Mesenchymal stem cell (in vitro differentiated cells and primary cell): ENCODE measurements at regions not wholly inside any gene's neighbourhood (a gene's known extent, or its start where the extent isn't known, plus 50 kb on each side); places are given as distances from the start of the nearest gene placed in this dataset.

Source experiments
- DNase-seq: peaks from one replicate; pipeline ENCODE4 v3.0.0-alpha.2; 2013
- H2AFZ ChIP-seq: one replicate; pipeline ENCODE4 v1.6.1; 2013; ENCODE audit warnings: low read depth, mild to moderate bottlenecking, control low read depth, inconsistent platforms, low read length, moderate library complexity
- H2AK5ac ChIP-seq: 2 replicates; pipeline ENCODE4 v1.6.1; 2013; ENCODE audit warnings: low read length, moderate library complexity, mild to moderate bottlenecking, inconsistent platforms; ENCODE audit not compliant: severe bottlenecking
- H2BK120ac ChIP-seq: one replicate; pipeline ENCODE4 v1.6.1; 2013; ENCODE audit warnings: low read depth, mild to moderate bottlenecking, inconsistent platforms, low read length, moderate library complexity
- H2BK12ac ChIP-seq, 2 experiments: one replicate each; pipeline ENCODE4 v1.6.1; 2013; ENCODE audit warnings: inconsistent platforms in 2 of 2, low read length in 2 of 2, mild to moderate bottlenecking in 2 of 2, moderate library complexity in 2 of 2, control low read depth in 1 of 2
- H2BK15ac ChIP-seq: one replicate; pipeline ENCODE4 v1.6.1; 2013; ENCODE audit warnings: mild to moderate bottlenecking, low read depth, inconsistent platforms; ENCODE audit not compliant: poor library complexity, severe bottlenecking
- H2BK5ac ChIP-seq: 2 replicates; pipeline ENCODE4 v1.6.1; 2013; ENCODE audit warnings: low read depth, mild to moderate bottlenecking, low read length, control low read depth, inconsistent platforms; ENCODE audit not compliant: poor library complexity, severe bottlenecking
- H3K14ac ChIP-seq, 2 experiments: one replicate each; pipeline ENCODE4 v1.6.1; 2013; ENCODE audit warnings: inconsistent platforms in 2 of 2, low read length in 2 of 2, control low read depth in 1 of 2, mild to moderate bottlenecking in 1 of 2, moderate library complexity in 1 of 2
- H3K18ac ChIP-seq, 2 experiments: one replicate each; pipeline ENCODE4 v1.6.1; 2013; ENCODE audit warnings: inconsistent platforms in 2 of 2, low read length in 2 of 2, control low read depth in 1 of 2, low read depth in 1 of 2, mild to moderate bottlenecking in 1 of 2
- H3K23ac ChIP-seq, 2 experiments: one replicate each; pipeline ENCODE4 v1.6.1; 2013; ENCODE audit warnings: inconsistent platforms in 2 of 2, low read length in 2 of 2, mild to moderate bottlenecking in 2 of 2, moderate library complexity in 2 of 2, control low read depth in 1 of 2
- H3K27ac ChIP-seq: 2 replicates; pipeline ENCODE4 v1.5.1; 2013; ENCODE audit warnings: mild to moderate bottlenecking, moderate library complexity, low read length, control low read depth, inconsistent platforms; ENCODE audit not compliant: poor library complexity, severe bottlenecking
- H3K27me3 ChIP-seq, 2 experiments: 2 replicates each; pipeline versions ENCODE4 v1.6.1 to v1.7.0; 2013; ENCODE audit warnings: low read length in 2 of 2, mild to moderate bottlenecking in 2 of 2, moderate library complexity in 2 of 2, control low read depth in 1 of 2, inconsistent platforms in 1 of 2; ENCODE audit not compliant: control insufficient read depth in 1 of 2, insufficient read depth in 1 of 2
- H3K36me3 ChIP-seq, 2 experiments: 2 replicates each; pipeline versions ENCODE4 v1.6.1 to v1.7.0; 2013; ENCODE audit warnings: low read length in 2 of 2, control low read depth in 1 of 2, inconsistent platforms in 1 of 2, low read depth in 1 of 2, mild to moderate bottlenecking in 1 of 2; ENCODE audit not compliant: insufficient read depth in 2 of 2, control insufficient read depth in 1 of 2
- H3K4ac ChIP-seq, 2 experiments: one replicate each; pipeline ENCODE4 v1.6.1; 2013; ENCODE audit warnings: inconsistent platforms in 2 of 2, low read length in 2 of 2, mild to moderate bottlenecking in 2 of 2, moderate library complexity in 2 of 2, control low read depth in 1 of 2, low read depth in 1 of 2
- H3K4me1 ChIP-seq: 2 replicates; pipeline ENCODE4 v1.6.1; 2013; ENCODE audit warnings: low read depth, low read length, control low read depth; ENCODE audit not compliant: control insufficient read depth, insufficient read depth
- H3K4me2 ChIP-seq: 2 replicates; pipeline ENCODE4 v1.6.1; 2013; ENCODE audit warnings: low read length, mild to moderate bottlenecking, inconsistent platforms; ENCODE audit not compliant: poor library complexity, severe bottlenecking
- H3K4me3 ChIP-seq, 2 experiments: 2 replicates each; pipeline versions ENCODE4 v1.5.1 to v1.7.0; 2013; ENCODE audit warnings: low read length in 2 of 2, mild to moderate bottlenecking in 2 of 2, control low read depth in 1 of 2, low read depth in 1 of 2; ENCODE audit not compliant: insufficient read depth in 1 of 2
- H3K79me1 ChIP-seq: replicated peaks from 2 replicates; pipeline ENCODE4 v1.6.1; 2013; ENCODE audit warnings: mild to moderate bottlenecking, control low read depth, low read length, inconsistent platforms; ENCODE audit not compliant: poor library complexity, severe bottlenecking
- H3K9ac ChIP-seq: 2 replicates; pipeline ENCODE4 v1.7.0; 2013; ENCODE audit warnings: mild to moderate bottlenecking, low read length, moderate library complexity
- H3K9me3 ChIP-seq: 2 replicates; pipeline ENCODE4 v1.7.0; 2013; ENCODE audit warnings: mild to moderate bottlenecking, low read length; ENCODE audit not compliant: control insufficient read depth
- H4K8ac ChIP-seq: one replicate; pipeline ENCODE4 v1.6.1; 2013; ENCODE audit warnings: inconsistent platforms, mild to moderate bottlenecking, low read length, moderate library complexity
- H4K91ac ChIP-seq: one replicate; pipeline ENCODE4 v1.6.1; 2013; ENCODE audit warnings: mild to moderate bottlenecking, low read length, inconsistent platforms
- WGBS: methylation state at CpG from one replicate; pipeline ENCODE4 v1.1.7; 2013; ENCODE audit warnings: mixed read lengths; 5-methylcytosine and 5-hydroxymethylcytosine counted together

- no peak overlapping the region for H3K27ac ChIP-seq
- H2AK5ac ChIP-seq: no peak overlapping the region
- no peak for DNase-seq
- H4K91ac ChIP-seq: no peak overlapping the region
- H2AFZ ChIP-seq: no peak overlapping the region
- H3K18ac ChIP-seq: no peak overlapping the region
- H3K23ac ChIP-seq: no peak overlapping the region
- H2BK5ac ChIP-seq: no peak overlapping the region
- H2BK15ac ChIP-seq: no peak overlapping the region
- H3K9ac ChIP-seq: no peak overlapping the region
- no peaks in the 10 kb centered on the region for H3K4me1 ChIP-seq
- no peak overlapping the region for H3K4me2 ChIP-seq
- no peaks in the 10 kb centered on the region for H3K36me3 ChIP-seq
- H2BK12ac ChIP-seq: no peak overlapping the region
- WGBS: 77% methylated on average over 24 of the region's 24 CpGs
- no peak overlapping the region for H2BK120ac ChIP-seq
- no peak overlapping the region for H3K4ac ChIP-seq
- H3K9me3 ChIP-seq: no peaks in the 10 kb centered on the region
- no peak overlapping the region for H3K4me3 ChIP-seq
- peaks cover under 1 to 86% of the 10 kb centered on the region in 2 experiments for H3K27me3 ChIP-seq
- H4K8ac ChIP-seq: no peak overlapping the region
- no peak overlapping the region for H3K14ac ChIP-seq
- H3K79me1 ChIP-seq: no peaks in the 10 kb centered on the region
Measured at GRCh38 chr4:3827616-3828492, 61.7 kb downstream of the ADRA2C start.

GRCh38 chr4:3828546-3828945 is 62.4 kb downstream of the ADRA2C start:
- Histone ChIP-seq H3K9ac (no peak overlapping the region), H4K8ac (no peak overlapping the region), H3K79me1 (no peaks in the 10 kb centered on the region), H2AFZ (no peak overlapping the region), H3K23ac (no peak overlapping the region), H3K9me3 (no peaks in the 10 kb centered on the region), H3K14ac (no peak overlapping the region), H2AK5ac (no peak overlapping the region), H2BK120ac (no peak overlapping the region), H3K27me3 (peaks cover 0 to 88% of the 10 kb centered on the region in 2 experiments), H2BK15ac (no peak overlapping the region), H4K91ac (no peak overlapping the region), H3K4ac (no peak overlapping the region), H3K4me1 (no peaks in the 10 kb centered on the region), H3K18ac (no peak overlapping the region), H2BK5ac (no peak overlapping the region), H3K36me3 (no peaks in the 10 kb centered on the region), H3K4me2 (no peak overlapping the region), H2BK12ac (no peak overlapping the region), H3K4me3 (no peak overlapping the region), H3K27ac (no peak overlapping the region)
- 86% methylated on average over 9 of the region's 9 CpGs for WGBS
- DNase-seq: no peak

- Histone ChIP-seq H2BK12ac (no peak overlapping the region), H3K36me3 (no peaks in the 10 kb centered on the region), H2BK5ac (no peak overlapping the region), H2BK120ac (no peak overlapping the region), H3K4me1 (no peaks in the 10 kb centered on the region), H2AK5ac (no peak overlapping the region), H3K9me3 (no peaks in the 10 kb centered on the region), H4K8ac (no peak overlapping the region), H3K27me3 (peaks cover 7 to 88% of the 10 kb centered on the region in 2 experiments), H2AFZ (no peak overlapping the region), H3K4ac (no peak overlapping the region), H3K9ac (no peak overlapping the region), H4K91ac (no peak overlapping the region), H3K18ac (no peak overlapping the region), H3K27ac (no peak overlapping the region), H3K23ac (no peak overlapping the region), H2BK15ac (no peak overlapping the region), H3K4me3 (no peak overlapping the region), H3K79me1 (no peaks in the 10 kb centered on the region), H3K4me2 (no peak overlapping the region), H3K14ac (no peak overlapping the region)
- WGBS: 84% methylated on average over 20 of the region's 20 CpGs
- DNase-seq: no peak
Measured at GRCh38 chr4:3829211-3829955, 63.2 kb downstream of the ADRA2C start.
